ENCODE measurements at regions not wholly inside any gene's neighbourhood (a gene's known extent, or its start where the extent isn't known, plus 50 kb on each side); places are given as distances from the start of the nearest gene placed in this dataset.

- TF ChIP-seq CTCF (IDR thresholded peaks at IDR 0.05; ENCODE audit: insufficient read depth, low read length, poor library complexity, severe bottlenecking), result no peak
- TF ChIP-seq EZH2phosphoT487 (conservative IDR thresholded peaks at IDR 0.05; ENCODE audit: low read length), result no peak
Measured at GRCh38 chr11:111105566-111105965, 140.0 kb upstream of the POU2AF2 start.
